ENCODE measurements at regions not wholly inside any gene's neighbourhood (a gene's known extent, or its start where the extent isn't known, plus 50 kb on each side); places are given as distances from the start of the nearest gene placed in this dataset.

- H3K9me2 ChIP-seq (ENCODE audit: insufficient read depth, low read length) = no peaks in the 10 kb centered on the region
- no peaks in the 10 kb centered on the region for H3K36me3 ChIP-seq (ENCODE audit: insufficient read depth, low read length)
- no peak overlapping the region for H2AFZ ChIP-seq (ENCODE audit: low read depth, low read length)
- no peak overlapping the region for H3K27ac ChIP-seq (ENCODE audit: low read length)
- H3K9ac ChIP-seq (ENCODE audit: low read length) = no peak overlapping the region
- no peak for TF ChIP-seq EP300 (conservative IDR thresholded peaks at IDR 0.05; ENCODE audit: poor library complexity, severe bottlenecking)
- no peak for TF ChIP-seq TAF1 (IDR thresholded peaks at IDR 0.05; ENCODE audit: low read depth)
- TF ChIP-seq MXI1 (conservative IDR thresholded peaks at IDR 0.05; ENCODE audit: poor library complexity, severe bottlenecking) = no peak
- TF ChIP-seq SMC3 (conservative IDR thresholded peaks at IDR 0.05; ENCODE audit: poor library complexity) = no peak
- H3F3A ChIP-seq (ENCODE audit: insufficient read depth, low read length, poor library complexity, severe bottlenecking) = no peaks in the 10 kb centered on the region
- H3K4me3 ChIP-seq (ENCODE audit: low read length) = no peak overlapping the region
- H3K79me2 ChIP-seq (replicated peaks; ENCODE audit: insufficient read depth, low read length) = no peaks in the 10 kb centered on the region
- no peaks in the 10 kb centered on the region for H3K27me3 ChIP-seq (ENCODE audit: insufficient read depth, low read depth, low read length)
- no peaks in the 10 kb centered on the region for H3K9me3 ChIP-seq (ENCODE audit: low read length)
- H4K20me1 ChIP-seq (ENCODE audit: insufficient read depth) = no peaks in the 10 kb centered on the region
- no peak overlapping the region for H3K4me2 ChIP-seq (ENCODE audit: low read length)
Observed at GRCh38 chr12:17640615-17641014, 449.4 kb downstream of the RERGL start.

- Histone ChIP-seq H3K9me2 (ENCODE audit: insufficient read depth, low read length) (no peaks in the 10 kb centered on the region), H3K4me2 (ENCODE audit: low read length) (no peak overlapping the region), H3F3A (ENCODE audit: insufficient read depth, low read length, poor library complexity, severe bottlenecking) (no peaks in the 10 kb centered on the region), H3K36me3 (ENCODE audit: insufficient read depth, low read length) (no peaks in the 10 kb centered on the region), H3K79me2 (replicated peaks; ENCODE audit: insufficient read depth, low read length) (no peaks in the 10 kb centered on the region), H3K27ac (ENCODE audit: low read length) (no peak overlapping the region), H3K9me3 (ENCODE audit: low read length) (no peaks in the 10 kb centered on the region), H4K20me1 (ENCODE audit: insufficient read depth) (no peaks in the 10 kb centered on the region), H3K9ac (ENCODE audit: low read length) (no peak overlapping the region), H3K4me3 (ENCODE audit: low read length) (no peak overlapping the region), H3K27me3 (ENCODE audit: insufficient read depth, low read depth, low read length) (no peaks in the 10 kb centered on the region), H2AFZ (ENCODE audit: low read depth, low read length) (no peak overlapping the region)
- TF ChIP-seq REST (IDR thresholded peaks at IDR 0.05; ENCODE audit: borderline replicate concordance) (no peak), SMC3 (conservative IDR thresholded peaks at IDR 0.05; ENCODE audit: poor library complexity) (no peak), EP300 (conservative IDR thresholded peaks at IDR 0.05; ENCODE audit: poor library complexity, severe bottlenecking) (no peak), RAD21 (conservative IDR thresholded peaks at IDR 0.05) (no peak), POLR2AphosphoS5 (IDR thresholded peaks at IDR 0.05) (no peak), TAF1 (IDR thresholded peaks at IDR 0.05; ENCODE audit: low read depth) (no peak), MXI1 (conservative IDR thresholded peaks at IDR 0.05; ENCODE audit: poor library complexity, severe bottlenecking) (no peak), EZH2 (IDR thresholded peaks at IDR 0.05; ENCODE audit: borderline replicate concordance, insufficient read depth, low read length, poor library complexity, severe bottlenecking) (no peak)
Observed at GRCh38 chr12:17618831-17619230, 471.2 kb downstream of the RERGL start.

- H3K36me3 ChIP-seq (ENCODE audit: insufficient read depth, low read length) = no peaks in the 10 kb centered on the region
- no peaks in the 10 kb centered on the region for H3K27me3 ChIP-seq (ENCODE audit: insufficient read depth, low read depth, low read length)
- no peaks in the 10 kb centered on the region for H4K20me1 ChIP-seq (ENCODE audit: insufficient read depth)
- H3K9ac ChIP-seq (ENCODE audit: low read length) = no peak overlapping the region
- H3K9me2 ChIP-seq (ENCODE audit: insufficient read depth, low read length) = no peaks in the 10 kb centered on the region
- H2AFZ ChIP-seq (ENCODE audit: low read depth, low read length) = no peak overlapping the region
- no peaks in the 10 kb centered on the region for H3K9me3 ChIP-seq (ENCODE audit: low read length)
- no peak for TF ChIP-seq MXI1 (conservative IDR thresholded peaks at IDR 0.05; ENCODE audit: poor library complexity, severe bottlenecking)
- TF ChIP-seq TAF1 (IDR thresholded peaks at IDR 0.05; ENCODE audit: low read depth) = no peak
- no peak for TF ChIP-seq REST (IDR thresholded peaks at IDR 0.05; ENCODE audit: borderline replicate concordance)
- no peak for TF ChIP-seq CTCF (IDR thresholded peaks at IDR 0.05; ENCODE audit: poor library complexity, severe bottlenecking)
- no peak for TF ChIP-seq RAD21 (conservative IDR thresholded peaks at IDR 0.05)
- no peak for TF ChIP-seq EZH2 (IDR thresholded peaks at IDR 0.05; ENCODE audit: borderline replicate concordance, insufficient read depth, low read length, poor library complexity, severe bottlenecking)
- no peak for TF ChIP-seq SMC3 (conservative IDR thresholded peaks at IDR 0.05; ENCODE audit: poor library complexity)
- no peak for TF ChIP-seq POLR2AphosphoS5 (IDR thresholded peaks at IDR 0.05)
- no peak for TF ChIP-seq EP300 (conservative IDR thresholded peaks at IDR 0.05; ENCODE audit: poor library complexity, severe bottlenecking)
- no peak overlapping the region for H3K4me2 ChIP-seq (ENCODE audit: low read length)
- no peak overlapping the region for H3K4me3 ChIP-seq (ENCODE audit: low read length)
- H3K27ac ChIP-seq (ENCODE audit: low read length) = no peak overlapping the region
- no peaks in the 10 kb centered on the region for H3K79me2 ChIP-seq (replicated peaks; ENCODE audit: insufficient read depth, low read length)
- H3F3A ChIP-seq (ENCODE audit: insufficient read depth, low read length, poor library complexity, severe bottlenecking) = no peaks in the 10 kb centered on the region
Observed at GRCh38 chr12:17609701-17610100, 480.3 kb downstream of the RERGL start.

Measured in neural cell (in vitro differentiated cells).